CD14-positive monocyte (primary cell): ENCODE measurements at regions not wholly inside any gene's neighbourhood (a gene's known extent, or its start where the extent isn't known, plus 50 kb on each side); places are given as distances from the start of the nearest gene placed in this dataset.

Experiments
- DNase-seq, 3 donors: peaks; one replicate each; pipeline ENCODE4 v3.0.0-alpha.2; 2011 to 2022
- H2AFZ ChIP-seq: 2 replicates; pipeline ENCODE4 v1.6.0; 2012; ENCODE audit warnings: mild to moderate bottlenecking, low read depth, low read length, inconsistent platforms; ENCODE audit not compliant: insufficient read depth, poor library complexity, severe bottlenecking
- H3K27ac ChIP-seq, 2 donors: 1 replicate in 1 of 2; 2 replicates in 1 of 2; pipeline ENCODE4 v1.5.1; 2012 to 2013; ENCODE audit warnings: low read length in 2 of 2, control low read depth in 1 of 2, inconsistent platforms in 1 of 2, low read depth in 1 of 2, mild to moderate bottlenecking in 1 of 2
- H3K27me3 ChIP-seq, 2 donors: one replicate each; pipeline versions ENCODE4 v1.6.0 to v1.6.1; 2011 to 2013; ENCODE audit warnings: low read length in 2 of 2; ENCODE audit not compliant: control insufficient read depth in 2 of 2, insufficient read depth in 2 of 2
- H3K36me3 ChIP-seq, 2 donors: replicated peaks in 1 of 2; 1 replicate in 1 of 2; 2 replicates in 1 of 2; pipeline versions ENCODE4 v1.5.1 to v1.6.1; 2012 to 2013; ENCODE audit warnings: low read length in 2 of 2, control low read depth in 1 of 2, inconsistent platforms in 1 of 2, mild to moderate bottlenecking in 1 of 2; ENCODE audit not compliant: insufficient read depth in 2 of 2, control insufficient read depth in 1 of 2
- H3K4me1 ChIP-seq, 2 donors: 1 replicate in 1 of 2; 2 replicates in 1 of 2; pipeline versions ENCODE4 v1.5.1 to v1.6.1; 2012 to 2013; ENCODE audit warnings: low read length in 2 of 2, control low read depth in 1 of 2, inconsistent platforms in 1 of 2, mild to moderate bottlenecking in 1 of 2, moderate library complexity in 1 of 2; ENCODE audit not compliant: insufficient read depth in 2 of 2, control insufficient read depth in 1 of 2
- H3K4me2 ChIP-seq: replicated peaks from 2 replicates; pipeline ENCODE3; 2012; ENCODE audit warnings: low read length, moderate library complexity, mild to moderate bottlenecking; ENCODE audit not compliant: poor library complexity, severe bottlenecking; ENCODE audit errors: extremely low read depth
- H3K4me3 ChIP-seq, 3 experiments: fragments of 200-600 bp in 1 of 3; sonication (generic) in 1 of 3; replicated peaks in 1 of 3; 1 replicate in 2 of 3; 2 replicates in 1 of 3; pipeline ENCODE4 v1.5.1; 2011 to 2013; ENCODE audit warnings: low read length in 3 of 3, mild to moderate bottlenecking in 3 of 3, control low read depth in 2 of 3, low read depth in 2 of 3, inconsistent platforms in 1 of 3, moderate library complexity in 1 of 3
- H3K79me2 ChIP-seq: 2 replicates; pipeline ENCODE4 v1.6.0; 2012; ENCODE audit warnings: mild to moderate bottlenecking, control low read depth, inconsistent platforms, low read length, moderate library complexity; ENCODE audit not compliant: insufficient read depth
- H3K9ac ChIP-seq: 2 replicates; pipeline ENCODE4 v1.6.0; 2017; ENCODE audit warnings: low read length, mild to moderate bottlenecking; ENCODE audit not compliant: insufficient read depth, poor library complexity, severe bottlenecking
- H3K9me3 ChIP-seq, 2 donors: replicated peaks in 1 of 2; 1 replicate in 1 of 2; 2 replicates in 1 of 2; pipeline versions ENCODE4 v1.5.1 to v1.6.1; 2012 to 2013; ENCODE audit warnings: low read length in 2 of 2, control low read depth in 1 of 2; ENCODE audit not compliant: control insufficient read depth in 1 of 2, insufficient read depth in 1 of 2
- H4K20me1 ChIP-seq: 2 replicates; pipeline ENCODE4 v1.6.0; 2012; ENCODE audit warnings: mild to moderate bottlenecking, low read length, control low read depth, moderate library complexity; ENCODE audit not compliant: insufficient read depth
- H3K27ac Mint-ChIP-seq, 7 donors: one replicate each; pipeline ENCODE4 v1.8.0; 2020; ENCODE audit warnings: mild to moderate bottlenecking in 7 of 7, mixed read lengths in 7 of 7, moderate library complexity in 6 of 7, inconsistent platforms in 2 of 7
- H3K27me3 Mint-ChIP-seq, 3 donors: one replicate each; pipeline ENCODE4 v1.8.0; 2021 to 2022; ENCODE audit warnings: low read depth in 3 of 3, mild to moderate bottlenecking in 3 of 3, mixed read lengths in 3 of 3, moderate library complexity in 3 of 3, inconsistent platforms in 1 of 3
- H3K36me3 Mint-ChIP-seq, 2 donors: one replicate each; pipeline ENCODE4 v1.8.0; 2020; ENCODE audit warnings: mixed read lengths in 2 of 2, inconsistent platforms in 1 of 2, mild to moderate bottlenecking in 1 of 2
- H3K4me1 Mint-ChIP-seq: one replicate; pipeline ENCODE4 v1.8.0; 2020; ENCODE audit warnings: mild to moderate bottlenecking, mixed read lengths
- H3K4me3 Mint-ChIP-seq, 2 donors: one replicate each; pipeline ENCODE4 v1.8.0; 2020; ENCODE audit warnings: mild to moderate bottlenecking in 2 of 2, mixed read lengths in 2 of 2, moderate library complexity in 1 of 2
- H3K9me3 Mint-ChIP-seq, 7 donors: one replicate each; pipeline ENCODE4 v1.8.0; 2020 to 2022; ENCODE audit warnings: mixed read lengths in 7 of 7, mild to moderate bottlenecking in 6 of 7, moderate library complexity in 6 of 7, inconsistent platforms in 2 of 7
- WGBS: methylation state at CpG from one replicate; pipeline ENCODE4 v1.1.5; 2013; ENCODE audit warnings: missing lambda C conversion rate; ENCODE audit not compliant: insufficient coverage; 5-methylcytosine and 5-hydroxymethylcytosine counted together
- intact Hi-C, 2 donors: fragments of 100-400 bp; cut with micrococcal nuclease; formaldehyde crosslinking; loops; one replicate each; pipeline versions ENCODE4 v1.15.0 to v1.15.1; 2023
- TF ChIP-seq, protein P1 (sequence below): fragments of 200-600 bp; IDR thresholded peaks from one replicate; pipeline ENCODE4 v1.8.0; 2022; ENCODE audit warnings: antibody characterized with exemption, mild to moderate bottlenecking

DNA sequence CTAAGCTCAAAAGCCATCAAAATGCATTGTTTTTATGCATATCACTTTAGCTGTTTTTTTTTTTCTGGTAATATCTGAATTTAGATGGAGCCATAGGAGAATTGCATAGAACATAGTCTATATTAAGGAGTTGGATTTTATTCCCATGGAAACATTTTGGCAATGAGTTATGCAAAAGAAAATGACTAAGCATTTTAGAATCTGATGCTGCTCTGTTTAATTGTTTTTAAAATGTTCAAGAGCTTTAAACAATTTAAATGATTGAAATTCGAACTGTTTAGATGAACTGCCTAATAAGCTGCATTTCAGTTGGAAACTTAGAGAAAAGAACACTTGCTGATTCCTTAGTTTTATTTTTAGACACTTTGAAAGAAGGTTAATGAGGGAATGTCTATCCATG is 1531.5 kb upstream of the B3GALT2 start:
- no peaks in the 10 kb centered on the region for H3K4me1 ChIP-seq
- Mint-ChIP-seq H3K9me3 (peaks cover 0 to 9% (median 0%) of the 10 kb centered on the region in 7 donors), H3K4me1 (no peaks in the 10 kb centered on the region), H3K27ac (no peak overlapping the region), H3K27me3 (no peaks in the 10 kb centered on the region), H3K4me3 (no peak overlapping the region), H3K36me3 (no peaks in the 10 kb centered on the region)
- H3K27me3 ChIP-seq, result no peaks in the 10 kb centered on the region
- no peaks in the 10 kb centered on the region for H3K79me2 ChIP-seq
- H3K36me3 ChIP-seq, result no peaks in the 10 kb centered on the region
- H3K27ac ChIP-seq, result no peak overlapping the region
- intact Hi-C loops, result no loop called here
- H3K4me2 ChIP-seq, result no peak overlapping the region
- peaks cover 0 to 3% of the 10 kb centered on the region in 2 donors for H3K9me3 ChIP-seq
- no peak overlapping the region for H3K4me3 ChIP-seq
- no peak overlapping the region for H2AFZ ChIP-seq
- H3K9ac ChIP-seq, result no peak overlapping the region
- DNase-seq, result no peak
- WGBS, result no CpG with 5 or more reads among the region's 1 CpG
- TF ChIP-seq, protein P1, sequence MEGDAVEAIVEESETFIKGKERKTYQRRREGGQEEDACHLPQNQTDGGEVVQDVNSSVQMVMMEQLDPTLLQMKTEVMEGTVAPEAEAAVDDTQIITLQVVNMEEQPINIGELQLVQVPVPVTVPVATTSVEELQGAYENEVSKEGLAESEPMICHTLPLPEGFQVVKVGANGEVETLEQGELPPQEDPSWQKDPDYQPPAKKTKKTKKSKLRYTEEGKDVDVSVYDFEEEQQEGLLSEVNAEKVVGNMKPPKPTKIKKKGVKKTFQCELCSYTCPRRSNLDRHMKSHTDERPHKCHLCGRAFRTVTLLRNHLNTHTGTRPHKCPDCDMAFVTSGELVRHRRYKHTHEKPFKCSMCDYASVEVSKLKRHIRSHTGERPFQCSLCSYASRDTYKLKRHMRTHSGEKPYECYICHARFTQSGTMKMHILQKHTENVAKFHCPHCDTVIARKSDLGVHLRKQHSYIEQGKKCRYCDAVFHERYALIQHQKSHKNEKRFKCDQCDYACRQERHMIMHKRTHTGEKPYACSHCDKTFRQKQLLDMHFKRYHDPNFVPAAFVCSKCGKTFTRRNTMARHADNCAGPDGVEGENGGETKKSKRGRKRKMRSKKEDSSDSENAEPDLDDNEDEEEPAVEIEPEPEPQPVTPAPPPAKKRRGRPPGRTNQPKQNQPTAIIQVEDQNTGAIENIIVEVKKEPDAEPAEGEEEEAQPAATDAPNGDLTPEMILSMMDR, result no peak
- no peaks in the 10 kb centered on the region for H4K20me1 ChIP-seq

DNA sequence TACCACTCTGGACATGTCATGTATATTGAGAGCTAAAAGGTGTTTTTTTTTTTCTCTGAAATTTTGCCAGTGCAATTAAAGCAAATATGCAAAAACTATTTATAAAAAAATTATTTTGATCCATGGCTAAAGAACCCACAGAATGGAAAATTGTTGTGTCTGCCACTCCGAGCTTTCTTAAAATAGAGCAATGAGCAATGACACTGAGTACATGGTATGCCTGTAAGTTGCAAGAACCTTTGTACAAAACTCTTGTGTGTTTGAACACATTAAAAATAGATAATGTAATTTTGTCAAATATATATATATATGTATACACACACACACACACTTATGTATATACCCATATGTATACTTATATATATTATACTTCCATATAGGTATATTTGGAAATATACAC is 1530.9 kb upstream of the B3GALT2 start:
- no peak overlapping the region for H3K4me2 ChIP-seq
- WGBS, result no CpG with 5 or more reads among the region's 1 CpG
- no peaks in the 10 kb centered on the region for H3K27me3 Mint-ChIP-seq
- peaks cover 0 to 3% of the 10 kb centered on the region in 2 donors for H3K9me3 ChIP-seq
- no peaks in the 10 kb centered on the region for H3K36me3 Mint-ChIP-seq
- no peak overlapping the region for H2AFZ ChIP-seq
- peaks cover 0 to 9% (median 0%) of the 10 kb centered on the region in 7 donors for H3K9me3 Mint-ChIP-seq
- no peaks in the 10 kb centered on the region for H3K36me3 ChIP-seq
- H4K20me1 ChIP-seq, result no peaks in the 10 kb centered on the region
- intact Hi-C loops, result no loop called here
- H3K79me2 ChIP-seq, result no peaks in the 10 kb centered on the region
- DNase-seq, result no peak
- H3K4me1 Mint-ChIP-seq, result no peaks in the 10 kb centered on the region
- no peak overlapping the region for H3K27ac Mint-ChIP-seq
- H3K4me1 ChIP-seq, result no peaks in the 10 kb centered on the region
- H3K27ac ChIP-seq, result no peak overlapping the region
- H3K27me3 ChIP-seq, result no peaks in the 10 kb centered on the region
- no peak overlapping the region for H3K9ac ChIP-seq
- no peak overlapping the region for H3K4me3 ChIP-seq
- no peak overlapping the region for H3K4me3 Mint-ChIP-seq
- TF ChIP-seq, protein P1, result no peak
